Hepatocyte (in vitro differentiated cells): ENCODE measurements at regions not wholly inside any gene's neighbourhood (a gene's known extent, or its start where the extent isn't known, plus 50 kb on each side); places are given as distances from the start of the nearest gene placed in this dataset.

Experiments
- CTCF ChIP-seq: fragments of 200-600 bp; sonication (generic); IDR thresholded peaks from 2 replicates; pipeline ENCODE4 v1.5.1; 2016; ENCODE audit warnings: antibody characterized with exemption, mild to moderate bottlenecking; ENCODE audit not compliant: poor library complexity
- EZH2 ChIP-seq: fragments of 200-600 bp; sonication (generic); IDR thresholded peaks from 2 replicates; pipeline ENCODE4 v1.6.1; 2016; ENCODE audit warnings: antibody characterized with exemption, mild to moderate bottlenecking, borderline replicate concordance

- TF ChIP-seq CTCF, result no peak
- TF ChIP-seq EZH2, result no peak
Observed at GRCh38 chrX:94676285-94676684, 1002.3 kb downstream of the FAM133A start.
